H9 (cell line): ENCODE measurements at regions not wholly inside any gene's neighbourhood (a gene's known extent, or its start where the extent isn't known, plus 50 kb on each side); places are given as distances from the start of the nearest gene placed in this dataset.

Source experiments
- DNase-seq: peaks from one replicate; pipeline ENCODE4 v3.0.0-alpha.2; 2017
- H2AFZ ChIP-seq: one replicate; pipeline ENCODE4 v1.6.1; 2013; ENCODE audit warnings: mild to moderate bottlenecking, low read length, control low read depth, moderate library complexity
- H2AK5ac ChIP-seq: 2 replicates; pipeline ENCODE4 v1.6.1; 2013; ENCODE audit warnings: low read length, control low read depth, mixed read lengths; ENCODE audit not compliant: insufficient read length
- H2BK120ac ChIP-seq: one replicate; pipeline ENCODE4 v1.6.1; 2013; ENCODE audit warnings: low read depth, mild to moderate bottlenecking, low read length, control low read depth, inconsistent platforms; ENCODE audit not compliant: poor library complexity, severe bottlenecking
- H2BK12ac ChIP-seq: 2 replicates; pipeline ENCODE4 v1.6.1; 2013; ENCODE audit warnings: low read length, control low read depth, mixed read lengths, low read depth; ENCODE audit not compliant: insufficient read length
- H2BK15ac ChIP-seq: 2 replicates; pipeline ENCODE4 v1.6.1; 2013; ENCODE audit warnings: low read depth, low read length, control low read depth
- H2BK20ac ChIP-seq: one replicate; pipeline ENCODE4 v1.6.1; 2013; ENCODE audit warnings: low read depth, mild to moderate bottlenecking, low read length, control low read depth, inconsistent platforms; ENCODE audit not compliant: poor library complexity, severe bottlenecking
- H2BK5ac ChIP-seq: 2 replicates; pipeline ENCODE4 v1.6.1; 2013; ENCODE audit warnings: low read length, control low read depth, mixed read lengths; ENCODE audit not compliant: insufficient read length
- H3K14ac ChIP-seq: 2 replicates; pipeline ENCODE4 v1.6.1; 2013; ENCODE audit warnings: low read length, control low read depth; ENCODE audit not compliant: insufficient read depth
- H3K18ac ChIP-seq: 2 replicates; pipeline ENCODE4 v1.6.1; 2013; ENCODE audit warnings: low read depth, mild to moderate bottlenecking, mixed read lengths, low read length, control low read depth; ENCODE audit not compliant: insufficient read length
- H3K23ac ChIP-seq: 2 replicates; pipeline ENCODE4 v1.6.1; 2013; ENCODE audit warnings: low read length, control low read depth, mixed read lengths, low read depth; ENCODE audit not compliant: insufficient read length
- H3K23me2 ChIP-seq: 2 replicates; pipeline ENCODE4 v1.6.1; 2013; ENCODE audit warnings: low read depth, mild to moderate bottlenecking, mixed read lengths, low read length, control low read depth; ENCODE audit not compliant: insufficient read length, poor library complexity, severe bottlenecking
- H3K27ac ChIP-seq: 2 replicates; pipeline ENCODE4 v1.5.1; 2013; ENCODE audit warnings: low read length, control low read depth, mixed read lengths, low read depth; ENCODE audit not compliant: insufficient read length
- H3K27me3 ChIP-seq: 2 replicates; pipeline ENCODE4 v1.6.1; 2013; ENCODE audit warnings: low read length, control low read depth, inconsistent platforms; ENCODE audit not compliant: insufficient read depth
- H3K4ac ChIP-seq: 2 replicates; pipeline ENCODE4 v1.6.1; 2013; ENCODE audit warnings: low read depth, mild to moderate bottlenecking, control low read depth, inconsistent platforms, low read length, moderate library complexity
- H3K4me1 ChIP-seq: 2 replicates; pipeline ENCODE4 v1.6.1; 2013; ENCODE audit warnings: low read length, control low read depth, inconsistent platforms; ENCODE audit not compliant: insufficient read depth
- H3K4me2 ChIP-seq: 2 replicates; pipeline ENCODE4 v1.6.1; 2013; ENCODE audit warnings: low read length, control low read depth, mixed read lengths; ENCODE audit not compliant: insufficient read length, insufficient read depth
- H3K56ac ChIP-seq: 2 replicates; pipeline ENCODE4 v1.6.1; 2013; ENCODE audit warnings: low read depth, mild to moderate bottlenecking, mixed read lengths, low read length, control low read depth; ENCODE audit not compliant: insufficient read length
- H3K79me1 ChIP-seq: 2 replicates; pipeline ENCODE4 v1.6.1; 2013; ENCODE audit warnings: low read depth, mild to moderate bottlenecking, moderate library complexity, low read length, control low read depth, inconsistent platforms; ENCODE audit not compliant: insufficient read depth, poor library complexity, severe bottlenecking
- H3K79me2 ChIP-seq: 2 replicates; pipeline ENCODE4 v1.6.1; 2013; ENCODE audit warnings: low read length, control low read depth, inconsistent platforms; ENCODE audit not compliant: insufficient read depth
- H3K9ac ChIP-seq: 2 replicates; pipeline ENCODE4 v1.6.1; 2013; ENCODE audit warnings: low read length, control low read depth, mixed read lengths; ENCODE audit not compliant: insufficient read length; ENCODE audit errors: extremely low read depth
- H3K9me3 ChIP-seq: one replicate; pipeline ENCODE4 v1.6.1; 2013; ENCODE audit warnings: low read depth, low read length, inconsistent platforms; ENCODE audit not compliant: control insufficient read depth
- H3T11ph ChIP-seq: one replicate; pipeline ENCODE4 v1.6.1; 2013; ENCODE audit warnings: mild to moderate bottlenecking, low read length, control low read depth, inconsistent platforms
- H4K20me1 ChIP-seq: one replicate; pipeline ENCODE4 v1.6.1; 2013; ENCODE audit not compliant: control insufficient read depth, insufficient read length, insufficient read depth
- H4K5ac ChIP-seq: 2 replicates; pipeline ENCODE4 v1.6.1; 2013; ENCODE audit warnings: low read depth, mild to moderate bottlenecking, mixed read lengths, low read length, control low read depth; ENCODE audit not compliant: insufficient read length
- H4K8ac ChIP-seq: replicated peaks from 2 replicates; pipeline ENCODE4 v1.6.1; 2013; ENCODE audit warnings: low read length, control low read depth, mixed read lengths, low read depth; ENCODE audit not compliant: insufficient read length
- H4K91ac ChIP-seq: 2 replicates; pipeline ENCODE4 v1.6.1; 2013; ENCODE audit warnings: low read depth, mild to moderate bottlenecking, moderate library complexity, mixed read lengths, low read length, control low read depth; ENCODE audit not compliant: insufficient read length
- H3K27ac Mint-ChIP-seq, 3 experiments: 2 replicates in 2 of 3; 3 replicates in 1 of 3; pipeline ENCODE4 v1.8.0; 2020 to 2021; ENCODE audit warnings: mixed read lengths in 3 of 3, mild to moderate bottlenecking in 1 of 3, moderate library complexity in 1 of 3
- H3K27me3 Mint-ChIP-seq: 2 replicates; pipeline ENCODE4 v1.8.0; 2021; ENCODE audit warnings: low read depth, mild to moderate bottlenecking, moderate library complexity, mixed read lengths
- H3K36me3 Mint-ChIP-seq, 3 experiments: 2 replicates in 2 of 3; 3 replicates in 1 of 3; pipeline ENCODE4 v1.8.0; 2020 to 2021; ENCODE audit warnings: low read depth in 3 of 3, mixed read lengths in 3 of 3; ENCODE audit not compliant: insufficient read depth in 1 of 3
- H3K4me1 Mint-ChIP-seq, 2 experiments: 2 replicates each; pipeline ENCODE4 v1.8.0; 2020; ENCODE audit warnings: mixed read lengths in 2 of 2
- H3K4me3 Mint-ChIP-seq, 2 experiments: 2 replicates in 1 of 2; 3 replicates in 1 of 2; pipeline ENCODE4 v1.8.0; 2020 to 2021; ENCODE audit warnings: mild to moderate bottlenecking in 2 of 2, mixed read lengths in 2 of 2, moderate library complexity in 1 of 2
- H3K9me3 Mint-ChIP-seq, 2 experiments: 2 replicates in 1 of 2; 3 replicates in 1 of 2; pipeline ENCODE4 v1.8.0; 2020; ENCODE audit warnings: mild to moderate bottlenecking in 2 of 2, mixed read lengths in 2 of 2, moderate library complexity in 1 of 2
- CTCF ChIP-seq: fragments of 200-600 bp; sonication (generic); conservative IDR thresholded peaks from 3 replicates; pipeline ENCODE4 v1.8.0; 2021; ENCODE audit warnings: antibody characterized with exemption, mild to moderate bottlenecking
- WGBS: extraction: QIAGEN DNeasy Blood & Tissue Kit; methylation state at CpG from one replicate; pipeline ENCODE4 v1.1.7; 2013; ENCODE audit warnings: missing lambda C conversion rate, low lambda C conversion rate, mixed read lengths; ENCODE audit not compliant: insufficient read length; ENCODE audit errors: extremely low coverage; 5-methylcytosine and 5-hydroxymethylcytosine counted together

GRCh38 chr5:54804086-54804485 is 181.3 kb downstream of the ESM1 start:
- no CpG with 5 or more reads among the region's 3 CpGs for WGBS
- Histone ChIP-seq H3K4me1 (no peaks in the 10 kb centered on the region; the same call in 1 of the 2 replicates), H4K5ac (no peak overlapping the region), H3T11ph (no peak overlapping the region), H3K23me2 (no peaks in the 10 kb centered on the region), H4K8ac (no peak overlapping the region), H2BK5ac (no peak overlapping the region), H3K27ac (no peak overlapping the region), H3K27me3 (no peaks in the 10 kb centered on the region), H2BK120ac (no peak overlapping the region), H3K14ac (no peak overlapping the region), H3K79me2 (no peaks in the 10 kb centered on the region), H2BK20ac (no peak overlapping the region), H3K18ac (no peak overlapping the region), H3K9ac (no peak overlapping the region), H3K23ac (no peak overlapping the region), H3K4ac (no peak overlapping the region), H4K20me1 (no peaks in the 10 kb centered on the region), H3K4me2 (no peak overlapping the region), H3K79me1 (no peaks in the 10 kb centered on the region), H2AFZ (no peak overlapping the region), H3K9me3 (no peaks in the 10 kb centered on the region), H2BK12ac (no peak overlapping the region), H2AK5ac (no peak overlapping the region), H2BK15ac (no peak overlapping the region), H3K56ac (no peak overlapping the region), H4K91ac (no peak overlapping the region)
- Mint-ChIP-seq H3K36me3 (peaks cover 5 to 8% (median 7%) of the 10 kb centered on the region in 3 experiments; a peak in 6 of 7 replicates), H3K4me3 (no peak overlapping the region), H3K27ac (no peak overlapping the region), H3K4me1 (peaks cover 3 to 6% of the 10 kb centered on the region in 2 experiments; a peak in 3 of 4 replicates), H3K9me3 (peaks cover 7 to 14% of the 10 kb centered on the region in 2 experiments), H3K27me3 (0 out of 2 replicates have a peak, but pooled peaks cover 2% of the 10 kb centered on the region)
- no peak for TF ChIP-seq CTCF
- no peak for DNase-seq
